Progenitor cell of endocrine pancreas (in vitro differentiated cells): ENCODE measurements at regions not wholly inside any gene's neighbourhood (a gene's known extent, or its start where the extent isn't known, plus 50 kb on each side); places are given as distances from the start of the nearest gene placed in this dataset.

Source experiments
- DNase-seq: peaks from one replicate; pipeline ENCODE4 v3.0.0; 2021; ENCODE audit warnings: low spot score; ENCODE audit not compliant: unreplicated experiment
- H3K27ac Mint-ChIP-seq: 2 replicates; pipeline ENCODE4 v1.8.0; 2021; ENCODE audit warnings: mild to moderate bottlenecking, moderate library complexity, mixed read lengths
- H3K27me3 Mint-ChIP-seq: 2 replicates; pipeline ENCODE4 v1.8.0; 2021; ENCODE audit warnings: mixed read lengths
- H3K36me3 Mint-ChIP-seq: 2 replicates; pipeline ENCODE4 v1.8.0; 2022; ENCODE audit warnings: mixed read lengths; ENCODE audit not compliant: insufficient read depth
- H3K4me1 Mint-ChIP-seq: 2 replicates; pipeline ENCODE4 v1.8.0; 2021; ENCODE audit warnings: low read depth, mixed read lengths
- H3K4me3 Mint-ChIP-seq: 2 replicates; pipeline ENCODE4 v1.8.0; 2021; ENCODE audit warnings: low read depth, mild to moderate bottlenecking, moderate library complexity, mixed read lengths
- H3K9me3 Mint-ChIP-seq: 2 replicates; pipeline ENCODE4 v1.8.0; 2021; ENCODE audit warnings: low read depth, mixed read lengths
- TF ChIP-seq, protein P1 (sequence below): fragments of 200-600 bp; sonication (generic); IDR thresholded peaks from one replicate; pipeline ENCODE4 v1.5.0; 2021; ENCODE audit warnings: antibody characterized with exemption, mild to moderate bottlenecking; ENCODE audit not compliant: unreplicated experiment

DNA sequence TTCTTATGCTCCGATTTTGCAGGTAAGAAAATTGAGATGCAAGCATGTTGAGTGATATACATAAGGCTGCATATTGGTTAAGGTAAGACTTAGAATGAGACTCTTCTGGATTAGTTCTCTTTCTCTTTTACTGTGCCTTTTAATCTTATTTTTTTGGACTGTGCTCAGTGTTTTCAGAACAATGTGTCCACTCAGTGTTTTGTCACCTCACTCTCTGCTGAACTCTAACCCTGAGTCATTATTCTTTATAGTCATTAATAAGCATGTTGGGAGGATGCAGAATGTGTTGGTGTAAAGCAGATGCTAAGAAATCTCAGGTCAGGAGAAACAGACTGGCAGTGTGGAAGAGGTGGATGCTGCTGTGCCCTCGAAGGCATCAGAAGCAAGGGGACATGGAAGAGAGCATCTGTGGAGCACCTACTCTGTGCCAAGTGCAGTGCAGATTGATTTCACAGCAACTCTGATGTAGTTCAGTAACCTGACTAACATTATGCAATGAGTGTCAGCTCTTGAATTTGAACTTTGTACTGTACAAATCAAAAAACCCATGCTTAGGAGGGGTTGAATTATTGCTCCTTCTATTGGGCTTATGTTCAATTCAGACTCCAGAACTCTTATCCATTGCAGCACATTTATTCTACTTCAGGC lies 80.7 kb upstream of the LARGE1 start:
- TF ChIP-seq, protein P1, sequence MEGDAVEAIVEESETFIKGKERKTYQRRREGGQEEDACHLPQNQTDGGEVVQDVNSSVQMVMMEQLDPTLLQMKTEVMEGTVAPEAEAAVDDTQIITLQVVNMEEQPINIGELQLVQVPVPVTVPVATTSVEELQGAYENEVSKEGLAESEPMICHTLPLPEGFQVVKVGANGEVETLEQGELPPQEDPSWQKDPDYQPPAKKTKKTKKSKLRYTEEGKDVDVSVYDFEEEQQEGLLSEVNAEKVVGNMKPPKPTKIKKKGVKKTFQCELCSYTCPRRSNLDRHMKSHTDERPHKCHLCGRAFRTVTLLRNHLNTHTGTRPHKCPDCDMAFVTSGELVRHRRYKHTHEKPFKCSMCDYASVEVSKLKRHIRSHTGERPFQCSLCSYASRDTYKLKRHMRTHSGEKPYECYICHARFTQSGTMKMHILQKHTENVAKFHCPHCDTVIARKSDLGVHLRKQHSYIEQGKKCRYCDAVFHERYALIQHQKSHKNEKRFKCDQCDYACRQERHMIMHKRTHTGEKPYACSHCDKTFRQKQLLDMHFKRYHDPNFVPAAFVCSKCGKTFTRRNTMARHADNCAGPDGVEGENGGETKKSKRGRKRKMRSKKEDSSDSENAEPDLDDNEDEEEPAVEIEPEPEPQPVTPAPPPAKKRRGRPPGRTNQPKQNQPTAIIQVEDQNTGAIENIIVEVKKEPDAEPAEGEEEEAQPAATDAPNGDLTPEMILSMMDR = no peak
- Mint-ChIP-seq H3K27me3 (no peaks in the 10 kb centered on the region), H3K4me3 (no peak overlapping the region), H3K36me3 (no peaks in the 10 kb centered on the region), H3K4me1 (no peaks in the 10 kb centered on the region), H3K9me3 (peaks cover 43% of the 10 kb centered on the region), H3K27ac (no peak overlapping the region)
- DNase-seq = no peak

DNA sequence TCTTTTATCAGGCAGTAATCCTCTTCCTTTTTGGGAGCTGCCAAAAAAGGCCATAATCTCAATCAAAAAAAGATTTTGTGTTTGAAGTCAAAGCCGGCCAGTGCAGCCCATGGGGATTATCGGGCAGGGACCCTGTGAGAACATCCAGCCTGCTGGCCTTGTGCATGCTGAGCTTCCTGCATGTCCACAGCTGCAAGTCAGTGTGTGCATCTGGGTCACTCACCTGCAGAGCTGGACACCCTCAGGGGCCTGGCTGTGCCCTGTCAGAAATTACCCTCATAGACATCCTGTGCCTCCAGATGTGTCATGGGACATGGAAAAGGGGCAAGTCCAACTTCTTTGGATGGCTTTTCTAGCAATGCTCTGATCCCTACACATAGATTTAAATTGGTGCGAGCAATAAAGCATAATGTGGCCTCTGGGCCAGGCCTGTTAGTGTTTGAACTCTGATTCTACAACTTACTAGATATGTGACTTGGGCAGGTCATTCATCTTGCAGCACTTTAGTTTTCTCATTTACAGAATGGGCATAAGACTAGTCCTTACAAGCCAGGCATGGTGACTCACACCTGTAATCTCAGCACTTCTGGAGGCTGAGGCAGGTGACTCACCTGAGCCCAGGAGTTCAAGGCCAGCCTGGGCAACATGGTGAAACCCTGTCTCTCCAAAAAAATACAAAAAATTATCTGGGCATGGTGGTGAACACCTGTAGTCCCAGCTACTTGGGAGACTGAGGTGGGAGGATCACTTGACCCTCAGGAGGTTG lies 81.6 kb upstream of the LARGE1 start:
- H3K4me1 Mint-ChIP-seq = no peaks in the 10 kb centered on the region
- H3K9me3 Mint-ChIP-seq = peaks cover 43% of the 10 kb centered on the region
- H3K4me3 Mint-ChIP-seq = no peak overlapping the region
- TF ChIP-seq, protein P1 = no peak
- H3K27ac Mint-ChIP-seq = no peak overlapping the region
- no peaks in the 10 kb centered on the region for H3K27me3 Mint-ChIP-seq
- no peak for DNase-seq
- no peaks in the 10 kb centered on the region for H3K36me3 Mint-ChIP-seq

DNA sequence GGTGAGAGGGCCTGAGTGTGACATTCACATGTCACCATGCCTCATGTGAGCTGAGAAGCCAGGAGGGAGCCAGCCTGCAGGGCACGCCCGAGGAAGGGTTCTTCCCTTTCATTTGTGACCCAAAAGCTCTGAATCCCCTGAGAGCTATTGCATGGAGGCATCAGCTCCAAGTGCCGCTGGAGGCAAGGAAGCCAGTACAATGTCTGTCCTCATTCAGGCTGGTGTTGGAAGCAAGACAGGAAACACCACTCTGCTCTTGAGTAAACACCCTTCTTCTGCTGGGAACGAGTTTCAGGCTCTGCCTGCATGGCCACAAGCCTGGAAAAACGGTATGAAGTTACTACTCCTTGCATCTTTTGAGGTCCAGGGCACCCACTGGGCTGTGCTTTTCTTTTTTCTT lies 83.8 kb upstream of the LARGE1 start:
- H3K36me3 Mint-ChIP-seq = no peaks in the 10 kb centered on the region
- H3K27me3 Mint-ChIP-seq = no peaks in the 10 kb centered on the region
- H3K9me3 Mint-ChIP-seq = peaks cover 36% of the 10 kb centered on the region
- no peak overlapping the region for H3K27ac Mint-ChIP-seq
- no peak overlapping the region for H3K4me3 Mint-ChIP-seq
- DNase-seq = no peak
- no peaks in the 10 kb centered on the region for H3K4me1 Mint-ChIP-seq
- TF ChIP-seq, protein P1 = no peak

DNA sequence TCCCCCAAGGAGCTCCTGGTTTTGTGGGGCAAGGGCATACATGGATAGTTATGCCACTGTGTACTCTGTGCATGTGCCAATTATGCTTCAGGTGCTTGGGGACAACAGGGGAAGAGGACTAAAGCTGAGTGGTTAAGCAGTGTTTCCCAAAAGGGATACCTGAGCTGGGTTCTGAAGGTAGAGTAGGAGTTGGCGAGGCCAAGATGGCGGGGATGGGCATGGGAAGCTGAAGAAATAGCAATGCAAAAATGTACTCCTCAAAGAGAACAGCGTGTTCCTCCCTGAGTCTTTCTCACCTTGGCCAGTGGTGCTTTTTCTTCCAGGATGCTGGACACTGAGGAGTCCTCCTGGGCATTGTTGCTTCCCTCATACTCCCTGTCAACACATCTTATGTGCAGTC lies 90.0 kb upstream of the LARGE1 start:
- no peak for DNase-seq
- Mint-ChIP-seq H3K4me3 (no peak overlapping the region), H3K27me3 (peaks cover 9% of the 10 kb centered on the region), H3K4me1 (no peaks in the 10 kb centered on the region), H3K36me3 (no peaks in the 10 kb centered on the region), H3K27ac (no peak overlapping the region), H3K9me3 (peaks cover 24% of the 10 kb centered on the region)
- TF ChIP-seq, protein P1 = no peak

DNA sequence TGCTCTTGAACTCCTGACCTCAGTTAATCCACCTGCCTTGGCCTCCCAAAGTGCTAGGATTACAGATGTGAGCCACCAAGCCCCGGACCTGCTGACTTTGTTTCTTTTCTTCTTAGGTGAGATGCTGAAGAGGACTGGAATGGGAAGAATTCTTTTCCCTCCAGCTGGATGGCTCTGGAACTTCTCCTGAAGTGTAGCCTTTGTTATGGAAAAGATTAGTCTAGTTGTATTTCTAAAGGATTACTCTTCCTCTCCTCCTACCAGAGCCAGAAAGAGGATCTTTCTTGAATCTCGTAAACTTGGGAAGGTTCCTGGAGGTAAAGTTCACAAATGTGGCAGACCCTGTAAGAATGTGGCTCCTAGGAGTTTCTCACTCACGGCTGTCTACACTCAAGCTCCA lies 95.4 kb upstream of the LARGE1 start:
- H3K27ac Mint-ChIP-seq = no peak overlapping the region
- TF ChIP-seq, protein P1 = no peak
- no peaks in the 10 kb centered on the region for H3K36me3 Mint-ChIP-seq
- H3K27me3 Mint-ChIP-seq = peaks cover 6% of the 10 kb centered on the region
- DNase-seq = no peak
- peaks cover 12% of the 10 kb centered on the region for H3K9me3 Mint-ChIP-seq
- H3K4me1 Mint-ChIP-seq = no peaks in the 10 kb centered on the region
- no peak overlapping the region for H3K4me3 Mint-ChIP-seq
